SK-N-SH treated with all-trans-retinoic acid at 6 μM for 48 hours (cell line): ENCODE measurements at regions not wholly inside any gene's neighbourhood (a gene's known extent, or its start where the extent isn't known, plus 50 kb on each side); places are given as distances from the start of the nearest gene placed in this dataset.

ENCODE experiments used
- ATAC-seq: fragments of 200-7000 bp; cut with Tn5 transposase; 3 replicates; pipeline ENCODE4 v1.9.1; 2020; ENCODE audit warnings: mild to moderate bottlenecking, moderate library complexity
- ARNTL ChIP-seq: fragments of 450-650 bp; formaldehyde crosslinking; IDR thresholded peaks from 2 replicates; pipeline ENCODE4 v1.5.0; 2020; ENCODE audit warnings: low read depth, mild to moderate bottlenecking, moderate library complexity, borderline replicate concordance
- BACH2 ChIP-seq: fragments of 250-450 bp; sonication (Bioruptor Pico); IDR thresholded peaks from 2 replicates; pipeline ENCODE4 v1.9.0; 2021; ENCODE audit warnings: mild to moderate bottlenecking, borderline replicate concordance
- CREB5 ChIP-seq: fragments of 250-450 bp; sonication (Bioruptor Pico); IDR thresholded peaks from 2 replicates; pipeline ENCODE4 v1.5.1; 2020; ENCODE audit warnings: low read depth, mild to moderate bottlenecking, moderate library complexity
- CSRNP3 ChIP-seq: fragments of 250-450 bp; sonication (Bioruptor Pico); IDR thresholded peaks from 2 replicates; pipeline ENCODE4 v1.5.1; 2021; ENCODE audit warnings: mild to moderate bottlenecking, moderate library complexity
- ESRRG ChIP-seq: fragments of 250-450 bp; sonication (Bioruptor Pico); IDR thresholded peaks from 2 replicates; pipeline ENCODE4 v1.6.1; 2021; ENCODE audit warnings: mild to moderate bottlenecking
- GLIS3 ChIP-seq: fragments of 250-450 bp; sonication (Bioruptor Pico); IDR thresholded peaks from 2 replicates; pipeline ENCODE4 v1.5.0; 2020; ENCODE audit warnings: mild to moderate bottlenecking, moderate library complexity
- ISL1 ChIP-seq: fragments of 250-450 bp; sonication (Bioruptor Pico); IDR thresholded peaks from 2 replicates; pipeline ENCODE4 v2.1.2; 2022; ENCODE audit warnings: mild to moderate bottlenecking, moderate library complexity
- OSR1 ChIP-seq: fragments of 250-450 bp; sonication (Bioruptor Pico); IDR thresholded peaks from 2 replicates; pipeline ENCODE4 v1.8.0; 2022; ENCODE audit warnings: moderate library complexity, mild to moderate bottlenecking, inconsistent platforms
- PATZ1 ChIP-seq: fragments of 250-450 bp; sonication (Bioruptor Pico); IDR thresholded peaks from 2 replicates; pipeline ENCODE4 v1.8.0; 2020; ENCODE audit warnings: mild to moderate bottlenecking, moderate library complexity, borderline replicate concordance
- POU6F1 ChIP-seq: fragments of 250-450 bp; sonication (Bioruptor Pico); IDR thresholded peaks from 2 replicates; pipeline ENCODE4 v1.8.0; 2021; ENCODE audit warnings: low read depth, mild to moderate bottlenecking, moderate library complexity, borderline replicate concordance
- PPARA ChIP-seq: fragments of 250-450 bp; sonication (Bioruptor Pico); IDR thresholded peaks from 2 replicates; pipeline ENCODE4 v1.5.0; 2020; ENCODE audit warnings: mild to moderate bottlenecking, borderline replicate concordance
- RARB ChIP-seq: fragments of 250-450 bp; sonication (Bioruptor Pico); IDR thresholded peaks from 2 replicates; pipeline ENCODE4 v1.8.0; 2021; ENCODE audit warnings: mild to moderate bottlenecking, moderate library complexity
- SNAI2 ChIP-seq: fragments of 250-450 bp; sonication (Bioruptor Pico); IDR thresholded peaks from 2 replicates; pipeline ENCODE4 v1.5.0; 2020; ENCODE audit warnings: mild to moderate bottlenecking, moderate library complexity
- TCF4 ChIP-seq: fragments of 250-450 bp; sonication (Bioruptor Pico); IDR thresholded peaks from 2 replicates; pipeline ENCODE4 v1.8.0; 2021; ENCODE audit warnings: mild to moderate bottlenecking, moderate library complexity, borderline replicate concordance
- TOX ChIP-seq: fragments of 250-450 bp; sonication (Bioruptor Pico); IDR thresholded peaks from 2 replicates; pipeline ENCODE4 v1.8.0; 2021; ENCODE audit warnings: mild to moderate bottlenecking, moderate library complexity, borderline replicate concordance
- ZC3H10 ChIP-seq: fragments of 250-450 bp; sonication (Bioruptor Pico); IDR thresholded peaks from 2 replicates; pipeline ENCODE4 v1.5.1; 2021; ENCODE audit warnings: mild to moderate bottlenecking, moderate library complexity
- ZFP30 ChIP-seq: fragments of 450-650 bp; formaldehyde crosslinking; IDR thresholded peaks from 2 replicates; pipeline ENCODE4 v1.5.0; 2022; ENCODE audit warnings: mild to moderate bottlenecking, moderate library complexity
- ZNF565 ChIP-seq: fragments of 450-650 bp; formaldehyde crosslinking; conservative IDR thresholded peaks from 2 replicates; pipeline ENCODE4 v1.5.0; 2020; ENCODE audit warnings: low read depth, mild to moderate bottlenecking, moderate library complexity
- ZNF70 ChIP-seq: fragments of 450-650 bp; formaldehyde crosslinking; IDR thresholded peaks from 2 replicates; pipeline ENCODE4 v1.5.0; 2020; ENCODE audit warnings: mild to moderate bottlenecking, moderate library complexity
- ZNF8 ChIP-seq: fragments of 450-650 bp; formaldehyde crosslinking; IDR thresholded peaks from 2 replicates; pipeline ENCODE4 v1.5.0; 2020; ENCODE audit warnings: mild to moderate bottlenecking, moderate library complexity

GRCh38 chr3:154666542-154666941 lies 236.6 kb upstream of the GPR149 start:
- no peak for ATAC-seq
- TF ChIP-seq OSR1 (CRISPR knock-in tag) (no peak), ZC3H10 (no peak), RARB (CRISPR knock-in tag) (no peak), PATZ1 (no peak), ZNF8 (no peak), CSRNP3 (no peak), ISL1 (CRISPR knock-in tag) (no peak), CREB5 (no peak), GLIS3 (no peak), ZNF565 (no peak), PPARA (CRISPR knock-in tag) (no peak), BACH2 (CRISPR knock-in tag) (no peak), ZFP30 (CRISPR knock-in tag) (no peak), SNAI2 (CRISPR knock-in tag) (no peak), POU6F1 (CRISPR knock-in tag) (no peak), ESRRG (no peak), ZNF70 (no peak), TCF4 (CRISPR knock-in tag) (no peak), ARNTL (no peak), TOX (CRISPR knock-in tag) (no peak)

GRCh38 chr3:154664714-154665113 lies 234.7 kb upstream of the GPR149 start:
- ATAC-seq = no peak
- TF ChIP-seq TOX (CRISPR knock-in tag) (no peak), ZC3H10 (no peak), ARNTL (no peak), CREB5 (no peak), SNAI2 (CRISPR knock-in tag) (no peak), CSRNP3 (no peak), PPARA (CRISPR knock-in tag) (no peak), POU6F1 (CRISPR knock-in tag) (no peak), RARB (CRISPR knock-in tag) (no peak), ZNF565 (no peak), BACH2 (CRISPR knock-in tag) (no peak)
- TF ChIP-seq, all 23 proteins: peak for 0

DNA sequence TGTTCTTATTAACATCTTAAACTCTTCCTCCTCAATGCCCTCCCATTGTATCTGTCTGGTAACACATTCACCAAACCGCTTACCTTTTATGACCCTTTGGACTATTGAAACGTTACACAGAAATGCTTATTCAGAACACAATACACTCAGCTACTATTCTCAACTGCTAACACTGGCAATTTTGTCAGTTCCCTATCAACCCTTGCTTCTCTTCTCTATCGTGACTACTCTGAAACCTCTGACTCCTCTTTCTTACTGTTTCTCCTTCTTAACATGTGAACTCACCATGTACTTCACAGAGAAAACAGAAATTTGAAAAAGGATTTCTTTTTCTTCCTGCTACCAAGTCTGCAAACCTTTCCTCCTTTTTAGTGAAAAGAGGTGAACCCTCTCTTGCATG lies 232.9 kb upstream of the GPR149 start:
- TF ChIP-seq ZFP30 (CRISPR knock-in tag) = no peak
- no peak for TF ChIP-seq POU6F1 (CRISPR knock-in tag)
- no peak for TF ChIP-seq ARNTL
- TF ChIP-seq, all 23 proteins: peak for 0
- no peak for ATAC-seq
